ENCODE measurements at regions not wholly inside any gene's neighbourhood (a gene's known extent, or its start where the extent isn't known, plus 50 kb on each side); places are given as distances from the start of the nearest gene placed in this dataset.
"Not testable (repeated sequence)": the region's sequence is repeated elsewhere in the genome, so short reads cannot be mapped to it uniquely, and the experiment has no call there.

DNA sequence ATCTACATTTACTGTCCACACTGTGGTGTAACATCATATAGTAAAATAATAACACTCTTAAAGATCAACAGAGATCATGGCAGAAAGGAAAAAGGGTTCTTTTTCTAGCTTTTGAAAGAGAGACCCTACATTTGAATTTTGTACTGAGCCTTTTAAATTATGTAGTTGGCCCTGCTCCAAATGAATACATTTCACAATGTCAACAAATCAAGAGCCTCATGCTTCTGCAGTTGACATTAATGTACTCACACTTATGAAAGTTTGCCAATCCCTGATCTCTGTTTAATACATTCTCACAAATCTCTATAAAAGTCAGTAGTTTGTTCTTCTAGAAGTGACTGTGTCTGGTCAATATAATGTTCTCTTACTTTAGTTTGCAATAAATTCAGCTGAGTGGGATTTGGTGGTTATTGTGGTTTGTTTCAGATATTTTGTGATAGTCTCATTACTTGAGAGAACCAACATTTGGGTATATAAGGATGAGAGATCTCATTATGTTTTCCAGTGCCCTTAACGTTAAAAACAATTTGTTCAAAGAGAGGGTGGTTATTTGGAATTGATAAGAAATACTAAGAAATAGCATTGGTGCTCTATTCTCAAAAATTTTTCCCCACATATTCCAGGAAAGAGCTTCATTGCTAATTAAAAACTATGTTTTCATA lies 277.8 kb upstream of the FTMT start:
- DNase-seq (ENCODE audit: low read depth in 3 of 3, low spot score in 2 of 3), result no peak

DNA sequence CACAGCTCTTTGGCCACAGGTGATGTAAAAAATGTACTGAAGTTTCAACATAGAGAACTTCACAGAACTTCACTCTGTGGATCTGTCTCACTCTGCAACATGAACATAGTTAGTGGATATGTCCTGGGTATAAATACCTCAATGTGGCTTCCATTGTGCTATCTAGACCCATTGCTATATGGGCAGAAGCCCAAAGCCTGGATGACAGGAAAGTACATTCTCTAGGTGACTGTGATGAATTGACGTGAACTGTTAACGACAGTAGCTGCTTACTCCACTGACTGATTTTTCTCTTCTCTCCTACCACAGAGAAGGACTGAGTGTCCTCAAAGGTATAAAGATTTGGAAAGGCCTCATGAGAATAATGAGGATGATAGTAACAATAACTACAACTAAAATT lies 270.1 kb upstream of the FTMT start:
- DNase-seq (ENCODE audit: low read depth in 3 of 3, low spot score in 2 of 3), result no peak

DNA sequence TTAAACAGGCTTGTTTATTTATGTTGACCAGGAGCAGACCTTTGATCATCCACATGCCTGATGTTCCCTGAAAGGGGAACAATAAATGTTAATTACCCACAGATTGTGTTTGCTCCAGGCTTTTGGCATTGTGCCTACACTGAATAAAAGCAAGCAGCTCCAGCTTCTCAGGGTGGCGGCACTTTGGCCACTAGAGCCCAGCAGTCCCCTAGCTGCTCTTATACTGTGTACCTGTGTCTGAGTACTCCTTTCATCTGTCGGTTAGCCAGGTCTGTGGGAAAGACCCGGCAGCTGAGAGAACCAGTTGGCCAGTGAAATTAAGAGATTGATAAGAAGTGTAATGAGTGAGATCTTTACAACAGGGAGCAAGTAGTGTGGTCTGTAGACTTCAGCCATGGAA lies 254.8 kb upstream of the FTMT start:
- DNase-seq (ENCODE audit: low read depth in 3 of 3, low spot score in 2 of 3), result no peak

DNA sequence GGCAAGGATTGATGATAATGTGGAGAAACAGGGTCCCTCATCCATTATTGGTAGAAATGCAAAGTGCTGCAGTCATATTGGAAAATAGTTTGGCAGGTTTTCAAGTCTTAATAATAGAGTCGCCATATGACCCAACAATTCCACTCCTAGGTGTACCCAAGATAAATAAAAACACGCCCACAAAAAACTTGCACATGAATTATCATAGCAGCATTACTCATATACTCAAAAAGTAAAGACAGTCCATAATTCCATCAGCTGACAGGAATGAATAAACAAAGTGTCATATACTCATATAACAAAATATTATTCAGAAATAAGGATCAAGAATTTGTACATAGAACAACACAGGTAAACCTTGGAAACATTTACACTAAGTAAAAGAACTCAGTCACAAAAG lies 242.9 kb upstream of the FTMT start:
- DNase-seq (ENCODE audit: low read depth in 3 of 3, low spot score in 2 of 3), result no peak

DNA sequence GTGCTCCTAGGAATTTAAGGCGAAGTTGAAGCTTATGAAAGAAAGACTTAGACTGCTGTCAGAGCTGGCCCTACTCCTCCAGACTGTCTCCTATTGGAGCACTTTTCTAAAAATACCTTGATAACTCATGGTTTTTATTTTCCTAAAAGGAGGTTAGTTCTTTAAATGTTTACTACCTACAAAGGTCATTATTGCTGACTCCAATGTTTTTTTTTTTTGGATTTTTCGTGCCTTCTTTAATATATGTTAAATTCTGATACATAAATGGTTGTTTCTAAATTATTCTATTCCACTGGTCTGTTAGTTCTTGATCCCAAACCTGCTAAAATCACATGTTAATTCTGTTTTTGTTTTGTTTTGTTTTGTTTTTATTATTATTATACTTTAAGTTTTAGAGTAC lies 227.6 kb upstream of the FTMT start:
- DNase-seq (ENCODE audit: low read depth in 3 of 3, low spot score in 2 of 3), result no peak

DNA sequence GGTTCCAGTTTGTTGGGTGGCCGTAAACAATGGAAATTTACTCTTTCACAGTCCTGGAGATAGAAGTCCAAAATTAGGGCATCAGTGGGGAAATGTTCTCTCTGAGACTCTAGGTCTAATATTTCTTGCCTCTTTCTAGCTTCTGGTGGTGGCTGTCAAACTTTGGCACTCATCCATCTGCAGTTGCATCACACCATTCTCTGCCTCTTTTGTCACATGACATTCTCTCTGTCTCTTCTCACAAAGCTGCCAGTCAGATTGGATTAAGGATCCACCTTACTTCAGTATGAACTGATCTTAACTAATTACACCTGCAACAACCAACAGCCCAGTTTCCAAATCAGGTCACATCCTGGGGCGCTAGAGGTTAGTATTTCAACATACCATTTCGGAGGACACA lies 222.9 kb upstream of the FTMT start:
- no peak for DNase-seq (ENCODE audit: low read depth in 3 of 3, low spot score in 2 of 3)

DNA sequence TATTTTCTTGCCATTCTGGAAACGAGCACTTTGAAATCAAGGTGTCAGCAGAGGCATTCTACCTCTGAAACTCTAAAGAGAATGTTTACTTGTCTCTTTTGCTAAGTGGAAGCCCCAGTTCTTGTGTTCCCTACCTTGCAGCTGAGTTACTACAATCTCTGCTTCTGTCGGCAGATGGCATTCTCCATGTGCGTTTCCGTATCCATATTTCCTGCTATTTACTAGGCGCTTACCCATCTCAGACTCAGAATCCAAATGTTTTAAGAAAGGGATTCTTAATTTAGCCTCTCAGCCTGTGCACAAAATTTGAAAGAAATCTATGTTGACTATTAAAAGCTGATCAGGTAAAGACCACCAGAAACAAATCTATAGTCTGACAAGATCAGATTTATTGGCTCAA lies 221.3 kb upstream of the FTMT start:
- peak in 1 of 3 donors; percentile 1 for DNase-seq (ENCODE audit: low read depth in 3 of 3, low spot score in 2 of 3)

DNA sequence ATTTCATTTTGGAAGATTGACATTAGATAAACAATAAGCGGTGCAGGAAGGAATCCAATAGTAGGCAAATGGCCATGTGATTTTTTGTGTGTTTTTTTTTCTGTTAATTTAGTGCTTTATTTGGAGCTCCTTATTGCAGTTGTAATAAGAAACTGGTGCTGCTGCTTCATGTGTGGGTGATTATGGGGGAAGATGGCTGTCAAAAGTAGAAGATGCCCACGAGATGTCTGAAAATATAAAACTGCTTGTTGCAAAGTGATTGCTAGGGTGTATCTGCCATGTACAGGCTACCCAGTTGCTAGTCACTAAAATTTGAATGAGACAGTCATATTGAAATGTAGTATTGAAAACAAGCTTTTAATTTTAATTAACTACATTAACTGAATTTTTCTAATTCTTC lies 216.7 kb upstream of the FTMT start:
- DNase-seq (ENCODE audit: low read depth in 3 of 3, low spot score in 2 of 3), result no peak

DNA sequence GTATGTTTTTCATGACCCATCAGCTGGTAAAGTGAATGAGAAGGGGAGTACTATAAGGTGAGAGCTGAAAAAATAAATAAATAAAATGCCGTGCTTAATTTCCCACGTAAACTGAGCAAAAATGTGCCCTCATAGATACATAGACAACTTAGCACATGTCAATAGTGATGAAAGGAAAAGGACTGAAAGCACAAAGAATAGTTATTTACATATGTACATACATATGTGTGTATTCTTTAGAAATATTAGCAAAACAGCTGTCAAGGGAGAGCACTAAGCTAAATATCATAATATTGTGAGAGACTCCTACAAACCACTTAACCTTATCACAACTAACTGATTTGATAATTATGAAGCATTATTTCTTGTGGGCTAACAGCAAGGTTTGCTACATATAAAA lies 213.6 kb upstream of the FTMT start:
- DNase-seq (ENCODE audit: low read depth in 3 of 3, low spot score in 2 of 3), result no peak

DNA sequence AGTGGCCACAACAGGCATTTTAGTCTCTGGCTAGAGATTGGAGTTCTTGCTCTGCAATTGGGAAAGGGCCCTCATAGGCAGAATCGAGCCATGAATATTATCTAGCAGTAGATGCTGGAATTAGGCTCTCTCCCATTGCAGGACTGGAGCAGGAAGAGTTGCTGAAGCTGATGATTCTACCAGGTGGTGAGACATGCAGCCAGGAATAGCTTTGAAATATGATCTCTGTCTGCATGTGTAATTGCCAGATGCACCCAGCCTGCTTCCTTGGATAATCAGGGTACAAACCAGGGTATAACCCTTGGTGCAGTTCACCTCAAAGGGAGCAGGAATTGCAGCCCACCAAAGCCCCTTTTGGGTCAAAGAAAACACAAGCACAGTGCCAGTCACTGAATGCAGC lies 211.4 kb upstream of the FTMT start:
- DNase-seq (ENCODE audit: low read depth in 3 of 3, low spot score in 2 of 3), result no peak

DNA sequence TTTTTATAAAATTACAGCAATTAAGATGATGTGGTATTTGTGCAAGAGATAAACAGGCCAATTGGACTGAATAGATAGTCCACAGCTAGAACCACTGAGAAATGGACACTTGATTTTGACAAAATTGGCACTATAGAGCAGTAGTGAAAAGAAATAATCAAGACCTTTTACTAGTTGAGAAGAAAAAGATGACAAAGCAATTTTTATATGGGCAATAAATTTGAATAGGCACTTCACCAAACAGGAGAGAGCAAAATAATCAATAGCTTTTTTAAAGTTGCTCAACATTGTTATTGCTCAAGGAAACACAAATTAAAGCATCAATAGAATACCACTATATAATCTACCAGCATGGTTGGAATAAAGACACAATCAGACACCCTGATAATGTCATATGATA lies 193.5 kb upstream of the FTMT start:
- no peak for DNase-seq (ENCODE audit: low read depth in 3 of 3, low spot score in 2 of 3)

DNA sequence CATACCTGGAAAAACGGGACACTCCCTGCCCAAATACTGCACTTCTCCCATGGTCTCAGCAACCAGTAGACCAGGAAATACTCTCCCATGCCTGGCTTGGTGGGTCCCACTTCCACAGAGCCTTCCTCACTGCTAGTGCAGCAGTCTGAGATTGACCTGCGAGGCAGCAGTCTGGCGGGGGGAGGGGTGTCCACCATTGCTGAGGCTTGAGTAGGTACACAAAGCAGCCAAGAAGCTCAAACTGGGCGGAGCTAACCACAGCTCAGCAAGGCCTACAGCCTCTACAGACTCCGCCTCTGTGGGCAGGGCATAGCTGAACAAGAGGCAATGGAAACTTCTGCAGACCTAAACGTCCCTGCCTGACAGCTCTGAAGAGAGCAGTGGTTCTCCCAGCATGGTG lies 191.5 kb upstream of the FTMT start:
- DNase-seq (ENCODE audit: low read depth in 3 of 3, low spot score in 2 of 3), result no peak

DNA sequence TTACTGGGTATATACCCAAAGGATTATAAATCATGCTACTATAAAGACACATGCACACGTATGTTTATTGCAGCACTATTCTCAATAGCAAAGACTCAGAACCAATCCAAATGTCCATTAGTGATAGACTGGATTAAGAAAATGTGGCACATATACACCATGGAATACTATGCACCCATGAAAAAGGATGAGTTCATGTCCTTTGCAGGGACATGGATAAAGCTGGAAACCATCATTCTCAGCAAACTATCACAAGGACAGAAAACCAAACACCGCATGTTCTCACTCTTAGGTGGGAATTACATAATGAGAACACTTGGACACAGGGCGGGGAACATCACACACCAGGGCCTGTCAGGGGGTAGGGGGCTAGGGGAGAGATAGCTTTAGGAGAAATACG lies 186.1 kb upstream of the FTMT start:
- DNase-seq (ENCODE audit: low read depth in 3 of 3, low spot score in 2 of 3), result not testable (repeated sequence)

DNA sequence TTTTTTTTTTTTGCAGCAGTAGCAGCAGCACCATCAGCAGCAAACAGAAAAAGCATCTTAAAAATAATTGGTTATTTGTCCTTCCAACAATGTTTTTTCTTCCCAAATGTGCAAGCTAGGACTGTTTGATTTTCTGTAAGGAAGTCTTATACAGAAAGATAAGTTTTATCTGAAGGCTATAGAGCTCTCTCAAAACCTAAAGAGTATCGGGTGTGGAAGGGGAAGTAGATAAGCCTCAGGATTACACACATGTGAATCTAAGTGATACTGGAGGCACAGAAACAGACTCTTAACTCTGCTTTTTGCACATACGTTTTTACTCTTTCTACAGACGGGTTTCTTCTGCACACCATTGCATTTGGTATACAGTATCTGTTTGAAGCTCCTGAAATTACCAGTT lies 184.4 kb upstream of the FTMT start:
- DNase-seq (ENCODE audit: low read depth in 3 of 3, low spot score in 2 of 3), result no peak

DNA sequence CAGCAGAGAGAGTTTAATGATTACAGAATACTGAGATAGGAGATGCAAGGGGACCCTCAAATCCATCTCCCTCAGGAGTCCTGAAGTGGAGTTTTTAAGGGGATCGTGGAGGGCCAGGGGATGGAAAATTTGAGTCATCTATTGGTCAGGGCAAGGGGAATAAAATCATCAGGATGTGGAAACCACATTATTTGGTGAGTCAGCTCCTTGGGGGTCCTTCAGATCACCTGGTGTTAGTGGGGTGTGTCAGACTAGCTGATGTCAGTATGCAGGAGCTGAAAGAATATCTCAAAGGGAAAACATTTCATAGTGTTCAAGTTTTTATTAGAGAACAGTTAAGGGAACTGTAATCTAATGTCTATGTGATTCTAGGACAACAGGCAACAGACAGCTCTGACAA lies 183.0 kb upstream of the FTMT start:
- DNase-seq (ENCODE audit: low read depth in 3 of 3, low spot score in 2 of 3), result no peak

DNA sequence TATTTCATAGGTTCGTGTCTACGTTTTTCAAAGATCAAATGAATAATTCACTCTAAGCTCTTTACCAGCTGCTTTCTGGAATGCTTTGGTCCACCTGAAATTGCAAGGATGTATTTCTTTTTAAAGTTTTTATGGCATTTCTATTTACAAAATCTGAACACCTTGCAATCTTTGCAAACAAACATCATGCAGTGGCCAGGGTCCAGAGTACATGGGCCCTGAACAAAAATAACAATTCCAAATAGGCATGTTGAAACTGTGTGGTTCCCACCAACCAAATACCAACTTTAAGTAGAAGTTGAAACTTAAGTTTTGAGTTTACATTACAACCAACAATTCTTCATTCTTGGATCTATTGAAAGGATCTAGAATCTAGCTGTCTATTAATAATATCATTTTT lies 180.1 kb upstream of the FTMT start:
- no peak for DNase-seq (ENCODE audit: low read depth in 3 of 3, low spot score in 2 of 3)

DNA sequence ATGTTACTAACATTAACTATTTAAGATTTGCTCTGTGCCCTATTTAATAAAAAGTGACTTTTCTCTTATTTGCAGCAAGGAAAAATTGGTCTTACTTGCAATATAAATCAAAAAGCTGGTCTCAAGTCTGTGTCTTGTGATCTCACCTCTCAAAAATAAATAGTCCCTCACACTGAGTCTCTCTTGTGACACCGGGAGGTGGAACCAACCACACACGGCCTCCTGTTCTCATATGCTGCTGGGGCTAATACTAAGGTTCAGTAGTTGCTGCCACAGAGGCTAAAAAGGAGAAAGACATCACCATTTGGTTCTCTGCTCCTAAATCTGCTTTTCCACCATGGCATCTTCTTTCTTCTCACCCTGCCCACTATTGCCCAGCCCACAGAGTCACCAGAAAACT lies 175.8 kb upstream of the FTMT start:
- DNase-seq (ENCODE audit: low read depth in 3 of 3, low spot score in 2 of 3), result no peak

DNA sequence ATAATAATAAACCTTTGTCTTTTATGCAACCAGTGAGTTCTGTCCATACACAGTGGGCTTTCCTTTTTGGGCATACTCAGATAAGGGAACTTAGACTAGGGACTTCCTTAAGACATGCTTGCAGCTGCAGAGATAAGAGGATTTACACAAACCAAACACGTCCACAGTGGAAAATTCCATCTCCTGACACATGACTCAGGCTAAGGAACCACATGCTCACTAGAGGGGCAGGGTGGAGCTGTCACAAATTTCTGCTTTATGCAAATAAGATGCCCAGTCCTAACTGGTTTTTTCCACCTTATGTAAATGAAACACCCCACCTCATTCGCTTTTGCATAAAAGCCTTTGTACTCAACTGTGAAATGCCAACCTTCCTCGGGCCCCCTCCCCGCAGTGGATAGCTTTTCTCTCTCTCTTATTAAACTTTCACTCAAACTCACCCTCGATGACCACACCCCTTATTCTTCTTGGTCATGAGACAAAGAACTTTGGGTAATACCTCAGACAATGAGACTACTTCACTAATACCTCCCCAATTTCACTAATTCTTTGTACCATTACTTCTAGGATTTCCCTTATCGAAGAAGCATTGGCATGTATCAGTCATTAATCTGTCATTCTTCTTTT lies 170.3 kb upstream of the FTMT start:
- no peak for DNase-seq (ENCODE audit: low read depth in 3 of 3, low spot score in 2 of 3)

DNA sequence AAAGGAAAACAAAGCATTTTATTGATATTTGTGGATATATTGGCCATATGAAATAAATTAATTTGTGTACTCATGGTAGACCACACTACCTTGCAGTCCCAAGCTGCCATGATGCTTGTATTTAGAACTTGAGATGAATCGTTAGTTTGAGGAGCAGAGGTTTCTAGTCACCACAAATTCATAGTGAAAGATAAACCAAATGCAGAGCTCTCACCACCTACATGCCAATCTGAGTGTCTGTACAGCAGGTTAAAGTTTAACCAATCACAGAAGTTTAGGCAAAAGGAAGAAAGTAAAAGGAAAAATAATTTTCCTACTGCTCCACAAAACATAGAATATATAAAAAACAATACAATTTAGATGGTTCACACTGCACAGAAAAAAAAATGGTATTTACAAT lies 163.6 kb upstream of the FTMT start:
- DNase-seq (ENCODE audit: low read depth in 3 of 3, low spot score in 2 of 3), result no peak

DNA sequence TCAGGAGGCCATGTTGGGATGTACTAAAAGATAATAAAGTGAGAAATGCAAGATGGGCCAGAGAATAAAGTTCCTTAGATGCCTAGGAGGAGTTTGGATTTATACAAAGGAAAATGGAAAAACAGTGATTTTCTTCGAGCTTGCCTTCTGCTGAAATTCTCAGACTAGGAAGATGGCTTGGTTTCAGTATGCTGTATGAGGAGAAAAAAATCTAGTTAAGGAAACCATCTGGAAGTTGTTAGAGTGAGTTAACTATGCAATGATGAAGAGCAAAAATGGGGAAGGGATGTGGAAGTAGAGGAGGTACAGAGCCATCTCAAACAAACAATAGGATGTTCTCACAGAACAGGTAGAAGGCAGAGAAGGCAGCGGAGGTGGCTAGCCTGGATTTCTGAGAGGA lies 162.9 kb upstream of the FTMT start:
- DNase-seq (ENCODE audit: low read depth in 3 of 3, low spot score in 2 of 3), result no peak

DNA sequence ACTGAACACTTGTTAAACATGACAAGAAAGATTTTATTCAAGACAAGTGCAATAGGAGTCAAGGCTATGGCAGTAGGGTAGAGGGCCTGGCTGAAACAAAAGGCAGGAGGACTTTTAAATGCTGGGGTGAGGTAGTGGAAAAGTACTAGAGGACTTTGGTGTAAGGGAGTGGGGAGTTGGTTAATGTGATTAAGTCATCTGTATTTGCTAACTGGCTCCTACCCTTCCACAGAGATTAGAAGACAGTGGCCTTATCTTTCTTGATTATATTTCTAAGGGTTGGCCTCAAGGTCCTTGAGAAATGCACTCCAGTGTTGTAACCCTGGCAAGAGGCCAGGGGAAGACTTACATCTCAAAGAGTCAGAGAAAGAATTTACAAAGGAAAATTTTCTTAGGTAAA lies 160.2 kb upstream of the FTMT start:
- DNase-seq (ENCODE audit: low read depth in 3 of 3, low spot score in 2 of 3), result no peak

DNA sequence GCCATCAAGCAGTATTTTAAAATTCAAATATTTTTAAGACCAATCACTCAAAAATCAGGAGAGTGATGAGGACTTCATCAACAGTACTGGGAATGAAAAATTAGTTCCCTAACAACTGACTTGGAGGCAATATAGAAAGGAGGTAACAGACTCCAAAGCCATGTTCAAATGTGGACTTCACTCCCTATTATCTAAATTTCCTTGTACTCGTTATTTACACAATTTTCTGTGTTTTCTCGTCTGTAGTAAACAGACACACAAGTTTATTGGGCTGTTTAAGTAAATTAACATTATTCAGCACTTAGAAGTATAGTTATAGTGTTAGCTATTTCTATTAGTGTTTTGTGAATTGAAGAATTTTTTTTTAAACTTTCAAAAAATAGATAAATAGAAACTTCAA lies 159.5 kb upstream of the FTMT start:
- DNase-seq (ENCODE audit: low read depth in 3 of 3, low spot score in 2 of 3), result no peak

DNA sequence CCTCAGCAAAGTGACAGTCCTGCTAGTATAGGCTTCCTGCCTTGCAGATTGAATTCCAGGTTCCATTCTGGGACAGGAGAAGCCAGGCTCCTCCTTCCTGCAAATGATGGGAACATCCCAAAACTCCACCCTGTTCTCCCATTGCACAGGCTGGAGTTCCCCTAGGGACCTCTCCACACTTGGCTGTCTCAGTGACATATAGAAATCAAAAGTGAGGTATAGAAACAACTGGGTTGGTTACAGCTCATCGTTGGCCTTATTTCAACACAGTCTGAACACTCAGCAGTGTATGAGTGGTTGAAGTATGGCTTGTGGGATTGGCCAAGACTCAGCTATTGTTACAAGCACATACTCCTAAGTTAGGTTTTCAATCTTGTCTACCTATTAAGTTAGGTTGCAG lies 157.8 kb upstream of the FTMT start:
- DNase-seq (ENCODE audit: low read depth in 3 of 3, low spot score in 2 of 3), result no peak

All from right renal cortex interstitium (tissue), 3 donors.